ENCODE measurements at regions not wholly inside any gene's neighbourhood (a gene's known extent, or its start where the extent isn't known, plus 50 kb on each side); places are given as distances from the start of the nearest gene placed in this dataset.

- no peaks in the 10 kb centered on the region for H3K27me3 ChIP-seq (replicated peaks in 1 of 4; ENCODE audit: control insufficient read depth in 3 of 4, extremely low read depth in 1 of 4, insufficient read depth in 3 of 4, low read length in 3 of 4)
- no peaks in the 10 kb centered on the region for H3K79me2 ChIP-seq (ENCODE audit: control insufficient read depth in 1 of 2, insufficient read depth in 2 of 2, low read length in 2 of 2)
- no peak overlapping the region for H3K18ac ChIP-seq (ENCODE audit: extremely low read depth, low read length)
- no peak overlapping the region for H3K4me2 ChIP-seq (ENCODE audit: insufficient read depth in 1 of 2, low read depth in 2 of 2, low read length in 2 of 2)
- no peak overlapping the region for H2BK5ac ChIP-seq (ENCODE audit: low read depth, low read length)
- CTCF ChIA-PET (ENCODE audit: partially characterized antibody), result no interaction called here
- H3K4me1 ChIP-seq (replicated peaks in 1 of 4; ENCODE audit: control insufficient read depth in 3 of 4, insufficient read depth in 4 of 4, low read length in 3 of 4), result no peaks in the 10 kb centered on the region
- H3K4me3 ChIP-seq (ENCODE audit: extremely low read depth in 1 of 4, insufficient read depth in 2 of 4, low read depth in 3 of 4, low read length in 4 of 4), result no peak overlapping the region
- H3K23ac ChIP-seq (ENCODE audit: insufficient read length), result no peak overlapping the region
- no peaks in the 10 kb centered on the region for H3K9me3 ChIP-seq (ENCODE audit: insufficient read depth in 2 of 2, low read depth in 1 of 2, low read length in 1 of 2)
- no peak overlapping the region for H2BK15ac ChIP-seq (ENCODE audit: low read length)
- H4K20me1 ChIP-seq (replicated peaks in 1 of 2; ENCODE audit: control insufficient read depth in 1 of 2, insufficient read depth in 2 of 2, low read length in 2 of 2), result no peaks in the 10 kb centered on the region
- no peak overlapping the region for H2AFZ ChIP-seq (ENCODE audit: low read length)
- H3K79me1 ChIP-seq (ENCODE audit: low read depth, low read length), result no peaks in the 10 kb centered on the region
- POLR2A ChIA-PET (ENCODE audit: partially characterized antibody), result no interaction called here
- FAIRE-seq, result no peak
- no peak for DNase-seq (ENCODE audit: low read depth in 1 of 2, low spot score in 2 of 2)
- no peak overlapping the region for H2BK12ac ChIP-seq (ENCODE audit: low read depth, low read length)
- H3K36me3 ChIP-seq (ENCODE audit: control insufficient read depth in 2 of 4, insufficient read depth in 4 of 4, low read length in 3 of 4), result no peaks in the 10 kb centered on the region
- no peak overlapping the region for H3K27ac ChIP-seq (ENCODE audit: low read depth, low read length)
- H3K9ac ChIP-seq (replicated peaks in 1 of 4; ENCODE audit: extremely low read depth in 1 of 4, low read depth in 3 of 4, low read length in 3 of 4), result no peak overlapping the region
- no peak overlapping the region for H2BK20ac ChIP-seq (ENCODE audit: low read length)
- no peak overlapping the region for H4K8ac ChIP-seq (ENCODE audit: extremely low read depth, insufficient read depth, low read length)
- H3K4ac ChIP-seq (replicated peaks; ENCODE audit: insufficient read length, low read depth, low read length), result no peak overlapping the region
- no peak overlapping the region for H4K91ac ChIP-seq (replicated peaks; ENCODE audit: insufficient read length, low read length)
- H2AK5ac ChIP-seq (ENCODE audit: low read depth, low read length), result no peak overlapping the region
- no peak overlapping the region for H3K14ac ChIP-seq (ENCODE audit: insufficient read length)
- H3K23me2 ChIP-seq (ENCODE audit: low read depth, low read length), result no peaks in the 10 kb centered on the region
- H2BK120ac ChIP-seq (replicated peaks; ENCODE audit: low read depth, low read length), result no peak overlapping the region
- no peak overlapping the region for H3K56ac ChIP-seq (replicated peaks; ENCODE audit: insufficient read length, low read depth, low read length)
- H4K5ac ChIP-seq (ENCODE audit: insufficient read length, low read depth, low read length), result no peak overlapping the region
- TF ChIP-seq CREB1 (IDR thresholded peaks at IDR 0.05) (no peak), BRCA1 (IDR thresholded peaks at IDR 0.05; ENCODE audit: low read depth, low read length) (no peak), RNF2 (IDR thresholded peaks at IDR 0.05; ENCODE audit: borderline replicate concordance, low read depth, low read length, missing control alignments, poor library complexity, severe bottlenecking) (no peak), SP2 (IDR thresholded peaks at IDR 0.05; ENCODE audit: low read length) (no peak), EGR1 (IDR thresholded peaks at IDR 0.05; ENCODE audit: borderline replicate concordance, low read depth, low read length) (no peak), TAF7 (optimal IDR thresholded peaks at IDR 0.05; ENCODE audit: borderline replicate concordance, low read depth, low read length) (no peak), KDM4A (IDR thresholded peaks at IDR 0.05; ENCODE audit: low read depth, low read length, severe bottlenecking) (no peak)
Observed at GRCh38 chr2:153645599-153645998, 167.0 kb upstream of the RPRM start.
